Breast epithelium (tissue), 4 donors: ENCODE measurements at regions not wholly inside any gene's neighbourhood (a gene's known extent, or its start where the extent isn't known, plus 50 kb on each side); places are given as distances from the start of the nearest gene placed in this dataset.
"Not testable (repeated sequence)": the region's sequence is repeated elsewhere in the genome, so short reads cannot be mapped to it uniquely, and the experiment has no call there.

Source experiments
- DNase-seq, 2 donors: peaks; one replicate each; pipeline ENCODE4 v3.0.0-alpha.2; 2019; ENCODE audit warnings: low spot score in 2 of 2
- H3K27ac ChIP-seq, 2 donors: fragments of 200-600 bp; sonication (generic) in 1 of 2; one replicate each; pipeline ENCODE4 v1.5.1; 2016 to 2019; ENCODE audit warnings: mild to moderate bottlenecking in 1 of 2
- H3K27me3 ChIP-seq, 2 donors: fragments of 200-600 bp; sonication (generic) in 1 of 2; one replicate each; pipeline versions ENCODE4 v1.5.1 to v1.6.0; 2017 to 2019; ENCODE audit warnings: control low read depth in 1 of 2, mild to moderate bottlenecking in 1 of 2
- H3K36me3 ChIP-seq: fragments of 200-600 bp; one replicate; pipeline ENCODE4 v1.5.1; 2019
- H3K4me1 ChIP-seq, 2 donors: fragments of 200-600 bp; sonication (generic); one replicate each; pipeline ENCODE4 v1.5.1; 2016 to 2019; ENCODE audit warnings: control low read depth in 1 of 2
- H3K4me3 ChIP-seq, 3 donors: fragments of 200-600 bp; sonication (generic); 1 replicate in 2 of 3; 2 replicates in 1 of 3; pipeline ENCODE4 v1.5.1; 2016 to 2019; ENCODE audit warnings: mild to moderate bottlenecking in 3 of 3, moderate library complexity in 2 of 3
- H3K9me3 ChIP-seq, 2 donors: fragments of 200-600 bp; sonication (generic) in 1 of 2; one replicate each; pipeline ENCODE4 v1.5.1; 2016 to 2019; ENCODE audit warnings: control low read depth in 1 of 2
- CTCF ChIP-seq, 3 donors: fragments of 450-650 bp; IDR thresholded peaks; one replicate each; pipeline ENCODE4 v1.5.1; 2016 to 2017; ENCODE audit warnings: antibody characterized with exemption in 3 of 3, mild to moderate bottlenecking in 3 of 3, moderate library complexity in 3 of 3
- POLR2A ChIP-seq: fragments of 450-650 bp; IDR thresholded peaks from one replicate; pipeline ENCODE4 v1.6.1; 2016; ENCODE audit warnings: antibody characterized with exemption, mild to moderate bottlenecking, moderate library complexity
- POLR2AphosphoS5 ChIP-seq, 3 donors: sonication (generic); formaldehyde crosslinking; IDR thresholded peaks; one replicate each; pipeline ENCODE4 v1.6.1; 2017; ENCODE audit warnings: antibody characterized with exemption in 3 of 3
- intact Hi-C: fragments of 100-400 bp; cut with DNase I; formaldehyde crosslinking; loops from one replicate; pipeline ENCODE4 v1.15.1; 2023; ENCODE audit warnings: low total_unique reads

GRCh38 chr15:77889009-77889806 is 188.3 kb downstream of the TBC1D2B start:
- intact Hi-C loops = no loop called here
- Histone ChIP-seq H3K4me3 (no peak overlapping the region), H3K9me3 (no peaks in the 10 kb centered on the region), H3K4me1 (no peaks in the 10 kb centered on the region), H3K27ac (peak overlapping the region in 1 of 2 donors; percentile 52), H3K27me3 (no peaks in the 10 kb centered on the region), H3K36me3 (no peaks in the 10 kb centered on the region)
- TF ChIP-seq CTCF (IDR thresholded peaks at IDR 0.05) = no peak
- no peak for TF ChIP-seq POLR2AphosphoS5 (IDR thresholded peaks at IDR 0.05)
- no peak for TF ChIP-seq POLR2A
- no peak for DNase-seq

GRCh38 chr15:77887563-77888429 is 189.7 kb downstream of the TBC1D2B start:
- intact Hi-C loops, H3K4me3 ChIP-seq, H3K4me1 ChIP-seq, H3K27me3 ChIP-seq, H3K36me3 ChIP-seq, H3K9me3 ChIP-seq, DNase-seq: not testable (repeated sequence)
- H3K27ac ChIP-seq = peak overlapping the region in 1 of 2 donors; percentile 43

- H3K4me3 ChIP-seq = no peak overlapping the region
- TF ChIP-seq POLR2A = no peak
- TF ChIP-seq POLR2AphosphoS5 (IDR thresholded peaks at IDR 0.05) = no peak
- no peak for TF ChIP-seq CTCF (IDR thresholded peaks at IDR 0.05)
- H3K4me1 ChIP-seq = no peaks in the 10 kb centered on the region
- no peak for DNase-seq
- H3K27me3 ChIP-seq = no peaks in the 10 kb centered on the region
- H3K27ac ChIP-seq = peak overlapping the region in 1 of 2 donors; percentile 43
- intact Hi-C loops = no loop called here
- no peaks in the 10 kb centered on the region for H3K36me3 ChIP-seq
- H3K9me3 ChIP-seq = no peaks in the 10 kb centered on the region
Observed at GRCh38 chr15:77886805-77887448, 190.6 kb downstream of the TBC1D2B start.

- H3K36me3 ChIP-seq, H3K9me3 ChIP-seq, DNase-seq, H3K4me3 ChIP-seq, intact Hi-C loops, H3K27me3 ChIP-seq, H3K4me1 ChIP-seq: not testable (repeated sequence)
- H3K27ac ChIP-seq = peak overlapping the region in 1 of 2 donors; percentile 19
Observed at GRCh38 chr15:77885877-77886500, 191.5 kb downstream of the TBC1D2B start.

GRCh38 chr15:77883012-77883411 is 194.5 kb downstream of the TBC1D2B start:
- H3K9me3 ChIP-seq, intact Hi-C loops, H3K4me3 ChIP-seq, H3K36me3 ChIP-seq, H3K27me3 ChIP-seq, H3K27ac ChIP-seq, H3K4me1 ChIP-seq, DNase-seq: not testable (repeated sequence)

- Histone ChIP-seq H3K27me3 (no peaks in the 10 kb centered on the region), H3K4me3 (no peak overlapping the region), H3K36me3 (no peaks in the 10 kb centered on the region), H3K9me3 (no peaks in the 10 kb centered on the region), H3K4me1 (no peaks in the 10 kb centered on the region), H3K27ac (no peak overlapping the region)
- intact Hi-C loops = no loop called here
- TF ChIP-seq POLR2AphosphoS5 (IDR thresholded peaks at IDR 0.05) (no peak), CTCF (IDR thresholded peaks at IDR 0.05) (no peak), POLR2A (no peak)
- no peak for DNase-seq
Observed at GRCh38 chr15:77881950-77882349, 195.6 kb downstream of the TBC1D2B start.

GRCh38 chr15:77881535-77881934 is 196.0 kb downstream of the TBC1D2B start:
- H3K9me3 ChIP-seq, H3K27me3 ChIP-seq, DNase-seq, H3K27ac ChIP-seq, H3K36me3 ChIP-seq, intact Hi-C loops, H3K4me1 ChIP-seq, H3K4me3 ChIP-seq: not testable (repeated sequence)

- H3K4me1 ChIP-seq, intact Hi-C loops, H3K27ac ChIP-seq, DNase-seq, H3K27me3 ChIP-seq, H3K36me3 ChIP-seq, H3K9me3 ChIP-seq, H3K4me3 ChIP-seq: not testable (repeated sequence)
Observed at GRCh38 chr15:77879466-77879865, 198.0 kb downstream of the TBC1D2B start.
